T-helper 2 cell treated with Interferon-gamma antibody and Interleukin-4, amounts not matched to agents 5 μg/mL and 100 μg/mL, for 36 hours (primary cell): ENCODE measurements at regions not wholly inside any gene's neighbourhood (a gene's known extent, or its start where the extent isn't known, plus 50 kb on each side); places are given as distances from the start of the nearest gene placed in this dataset.

Experiments
- DNase-seq: peaks from one replicate; pipeline ENCODE4 v3.0.0; 2021; ENCODE audit warnings: low spot score
- H3K27ac Mint-ChIP-seq: one replicate; pipeline ENCODE4 v1.8.0; 2021; ENCODE audit warnings: mild to moderate bottlenecking, mixed read lengths
- H3K27me3 Mint-ChIP-seq: one replicate; pipeline ENCODE4 v1.8.0; 2021; ENCODE audit warnings: low read depth, mixed read lengths
- H3K36me3 Mint-ChIP-seq: one replicate; pipeline ENCODE4 v1.8.0; 2021; ENCODE audit warnings: low read depth, mixed read lengths
- H3K4me1 Mint-ChIP-seq: one replicate; pipeline ENCODE4 v1.8.0; 2021; ENCODE audit warnings: low read depth, mixed read lengths
- H3K4me3 Mint-ChIP-seq: one replicate; pipeline ENCODE4 v1.8.0; 2022; ENCODE audit warnings: mild to moderate bottlenecking, moderate library complexity, mixed read lengths
- H3K9me3 Mint-ChIP-seq: one replicate; pipeline ENCODE4 v1.8.0; 2021; ENCODE audit warnings: mixed read lengths

DNA sequence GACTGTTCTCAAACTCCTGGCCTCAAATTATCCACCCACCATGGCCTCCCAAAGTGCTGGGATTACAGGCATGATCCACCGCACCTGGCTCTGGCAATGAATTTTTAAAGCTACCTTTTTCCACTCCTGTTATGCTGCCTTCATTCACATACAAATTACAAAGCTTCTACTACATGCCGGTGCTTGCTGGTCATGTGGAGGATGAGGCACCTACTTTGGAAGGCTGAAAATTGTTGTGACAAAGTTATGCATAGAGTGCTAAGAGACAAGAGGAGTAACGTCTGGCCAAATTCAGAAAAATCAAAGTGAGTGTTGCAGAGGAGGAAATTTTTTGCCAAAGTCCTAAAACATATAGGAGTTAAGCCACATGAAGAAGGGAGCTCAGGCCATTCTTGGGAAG is 191.7 kb upstream of the PPFIA2 start:
- DNase-seq: no peak
- no peak overlapping the region for H3K27ac Mint-ChIP-seq
- no peaks in the 10 kb centered on the region for H3K9me3 Mint-ChIP-seq
- H3K4me3 Mint-ChIP-seq: no peak overlapping the region
- H3K27me3 Mint-ChIP-seq: peaks cover 26% of the 10 kb centered on the region
- no peaks in the 10 kb centered on the region for H3K36me3 Mint-ChIP-seq
- peaks cover 8% of the 10 kb centered on the region for H3K4me1 Mint-ChIP-seq

DNA sequence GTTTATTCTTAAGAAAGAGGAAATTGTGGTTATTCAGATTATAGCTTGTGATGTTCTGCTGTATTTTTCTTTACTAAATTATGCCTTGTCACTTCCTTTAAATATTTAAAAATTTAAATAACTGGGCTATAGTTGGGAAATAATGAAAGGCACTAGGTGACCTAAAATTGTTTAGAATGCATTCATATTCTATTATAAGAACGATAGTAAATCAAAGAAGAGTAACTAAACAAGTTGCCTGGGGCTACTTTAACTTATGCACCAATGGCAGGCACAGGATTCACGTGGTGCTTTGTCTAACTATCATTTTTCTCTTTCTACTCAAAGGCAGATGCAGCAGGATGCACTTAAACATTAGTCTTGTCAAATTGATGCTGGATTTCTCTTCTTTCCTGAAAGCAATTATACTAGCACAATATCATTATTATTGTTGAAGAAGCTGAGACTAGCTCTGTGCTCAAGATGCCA is 190.7 kb upstream of the PPFIA2 start:
- no peak for DNase-seq
- H3K27ac Mint-ChIP-seq: no peak overlapping the region
- H3K36me3 Mint-ChIP-seq: no peaks in the 10 kb centered on the region
- no peaks in the 10 kb centered on the region for H3K9me3 Mint-ChIP-seq
- H3K27me3 Mint-ChIP-seq: peaks cover 27% of the 10 kb centered on the region
- peak overlapping the region; percentile 12 for H3K4me3 Mint-ChIP-seq
- H3K4me1 Mint-ChIP-seq: peaks cover 10% of the 10 kb centered on the region

- no peak for DNase-seq
- Mint-ChIP-seq H3K27me3 (peaks cover 31% of the 10 kb centered on the region), H3K4me1 (peaks cover 13% of the 10 kb centered on the region), H3K27ac (no peak overlapping the region), H3K36me3 (no peaks in the 10 kb centered on the region), H3K9me3 (no peaks in the 10 kb centered on the region), H3K4me3 (no peak overlapping the region)
These were observed 190.3 kb upstream of the PPFIA2 start for GRCh38 chr12:81949416-81949815.

DNA sequence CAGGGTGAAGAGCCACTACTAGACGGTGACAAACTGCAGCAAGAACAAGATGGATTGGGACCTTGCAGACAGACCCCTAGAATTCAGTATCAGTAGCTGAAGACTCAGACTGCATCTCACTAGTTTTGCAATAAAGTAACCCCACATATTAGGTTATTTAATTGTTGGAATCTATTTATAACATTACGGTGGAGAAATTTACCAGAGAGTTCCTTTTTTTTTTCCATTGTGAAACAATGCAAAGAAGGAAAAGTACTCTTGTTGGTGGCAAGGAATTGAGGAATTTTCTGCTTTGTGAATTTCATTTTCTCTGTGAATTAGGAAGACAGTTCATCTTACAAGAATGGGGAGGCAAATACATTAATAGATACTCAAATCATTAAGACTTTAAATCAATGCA is 185.7 kb upstream of the PPFIA2 start:
- Mint-ChIP-seq H3K27me3 (peaks cover 15% of the 10 kb centered on the region), H3K4me1 (peaks cover 26% of the 10 kb centered on the region), H3K9me3 (peaks cover 2% of the 10 kb centered on the region), H3K36me3 (peaks cover 4% of the 10 kb centered on the region), H3K27ac (no peak overlapping the region), H3K4me3 (no peak overlapping the region)
- DNase-seq: no peak

GRCh38 chr12:81942594-81942993 is 183.4 kb upstream of the PPFIA2 start:
- Mint-ChIP-seq H3K4me1 (peaks cover 25% of the 10 kb centered on the region), H3K36me3 (peaks cover 4% of the 10 kb centered on the region), H3K4me3 (peak overlapping the region; percentile 63), H3K27ac (peak overlapping the region; percentile 48), H3K27me3 (peaks cover 9% of the 10 kb centered on the region), H3K9me3 (peaks cover 9% of the 10 kb centered on the region)
- no peak for DNase-seq

DNA sequence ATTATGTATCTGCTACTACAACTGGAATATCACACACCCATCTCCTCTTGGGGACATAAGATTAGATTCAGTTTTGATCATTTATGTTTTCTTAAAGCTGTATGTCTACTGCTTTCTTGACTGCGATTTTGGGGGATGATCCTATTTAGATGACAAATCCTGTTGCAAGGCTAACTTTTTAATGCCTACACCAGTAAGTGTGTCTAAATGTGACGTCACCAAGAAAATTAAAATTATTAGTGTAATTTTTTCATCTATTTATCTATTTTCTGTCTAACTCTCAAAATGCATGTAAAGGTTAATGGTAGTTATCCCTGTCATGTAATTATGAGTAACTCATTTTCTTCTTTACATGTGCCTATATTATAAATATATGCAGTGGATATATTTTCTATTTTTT is 170.9 kb upstream of the PPFIA2 start:
- H3K27me3 Mint-ChIP-seq: peaks cover 2% of the 10 kb centered on the region

GRCh38 chr12:81896771-81897170 is 137.6 kb upstream of the PPFIA2 start:
- H3K27me3 Mint-ChIP-seq: no peaks in the 10 kb centered on the region
- peaks cover 33% of the 10 kb centered on the region for H3K9me3 Mint-ChIP-seq
- DNase-seq: no peak
- H3K27ac Mint-ChIP-seq: no peak overlapping the region
- H3K4me1 Mint-ChIP-seq: no peaks in the 10 kb centered on the region
- H3K36me3 Mint-ChIP-seq: no peaks in the 10 kb centered on the region
- no peak overlapping the region for H3K4me3 Mint-ChIP-seq

More for the DNA sequence above, 170.9 kb upstream of the PPFIA2 start:
- Mint-ChIP-seq H3K27ac (no peak overlapping the region), H3K4me1 (no peaks in the 10 kb centered on the region), H3K9me3 (peaks cover 3% of the 10 kb centered on the region), H3K4me3 (no peak overlapping the region), H3K36me3 (no peaks in the 10 kb centered on the region)
- no peak for DNase-seq

- Mint-ChIP-seq H3K9me3 (peaks cover 4% of the 10 kb centered on the region), H3K4me1 (no peaks in the 10 kb centered on the region), H3K27me3 (no peaks in the 10 kb centered on the region), H3K4me3 (no peak overlapping the region), H3K36me3 (no peaks in the 10 kb centered on the region), H3K27ac (no peak overlapping the region)
- DNase-seq: no peak
These were observed 129.8 kb upstream of the PPFIA2 start for GRCh38 chr12:81888961-81889360.

GRCh38 chr12:81888106-81888740 is 129.1 kb upstream of the PPFIA2 start:
- H3K4me1 Mint-ChIP-seq: no peaks in the 10 kb centered on the region
- DNase-seq: no peak
- H3K4me3 Mint-ChIP-seq: no peak overlapping the region
- H3K9me3 Mint-ChIP-seq: peaks cover 4% of the 10 kb centered on the region
- H3K27ac Mint-ChIP-seq: no peak overlapping the region
- H3K27me3 Mint-ChIP-seq: no peaks in the 10 kb centered on the region
- no peaks in the 10 kb centered on the region for H3K36me3 Mint-ChIP-seq

- Mint-ChIP-seq H3K9me3 (no peaks in the 10 kb centered on the region), H3K27ac (no peak overlapping the region)
These were observed 115.4 kb upstream of the PPFIA2 start for GRCh38 chr12:81874586-81874985.

GRCh38 chr12:81874166-81874565 is 115.0 kb upstream of the PPFIA2 start:
- no peaks in the 10 kb centered on the region for H3K36me3 Mint-ChIP-seq
- H3K9me3 Mint-ChIP-seq: no peaks in the 10 kb centered on the region
- DNase-seq: no peak
- H3K27me3 Mint-ChIP-seq: peaks cover 2% of the 10 kb centered on the region
- no peak overlapping the region for H3K4me3 Mint-ChIP-seq
- no peak overlapping the region for H3K27ac Mint-ChIP-seq
- no peaks in the 10 kb centered on the region for H3K4me1 Mint-ChIP-seq

More at GRCh38 chr12:81874586-81874985, 115.4 kb upstream of the PPFIA2 start:
- H3K4me3 Mint-ChIP-seq: no peak overlapping the region
- DNase-seq: no peak
- no peaks in the 10 kb centered on the region for H3K4me1 Mint-ChIP-seq
- no peaks in the 10 kb centered on the region for H3K36me3 Mint-ChIP-seq
- H3K27me3 Mint-ChIP-seq: peaks cover 2% of the 10 kb centered on the region

DNA sequence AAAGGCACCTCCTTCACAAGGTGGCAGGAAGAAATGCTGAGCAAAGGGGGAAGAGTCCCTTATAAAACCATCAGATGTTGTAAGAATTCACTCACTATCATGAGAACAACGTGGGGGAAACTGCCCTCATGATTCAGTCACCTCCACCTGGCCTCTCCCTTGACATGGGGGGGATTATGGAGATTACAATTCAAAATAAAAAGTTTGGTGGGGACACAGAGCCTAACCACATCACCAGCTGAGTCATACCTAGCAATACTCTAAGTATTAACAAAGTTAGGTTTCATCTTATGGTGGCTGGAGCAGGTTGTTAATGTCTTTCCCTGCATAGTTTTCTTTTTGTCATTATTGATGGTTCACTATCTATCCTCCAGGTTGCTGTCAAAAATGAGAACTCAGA is 113.2 kb upstream of the PPFIA2 start:
- no peak overlapping the region for H3K27ac Mint-ChIP-seq
- peaks cover 2% of the 10 kb centered on the region for H3K27me3 Mint-ChIP-seq
- H3K4me1 Mint-ChIP-seq: no peaks in the 10 kb centered on the region
- no peak overlapping the region for H3K4me3 Mint-ChIP-seq
- H3K36me3 Mint-ChIP-seq: no peaks in the 10 kb centered on the region
- no peak for DNase-seq
- H3K9me3 Mint-ChIP-seq: no peaks in the 10 kb centered on the region

GRCh38 chr12:81866081-81866480 is 106.9 kb upstream of the PPFIA2 start:
- Mint-ChIP-seq H3K27ac (no peak overlapping the region), H3K9me3 (no peaks in the 10 kb centered on the region), H3K4me3 (no peak overlapping the region), H3K4me1 (no peaks in the 10 kb centered on the region), H3K36me3 (no peaks in the 10 kb centered on the region), H3K27me3 (no peaks in the 10 kb centered on the region)
- DNase-seq: no peak

- Mint-ChIP-seq H3K36me3 (no peaks in the 10 kb centered on the region), H3K4me3 (no peak overlapping the region), H3K9me3 (no peaks in the 10 kb centered on the region), H3K4me1 (no peaks in the 10 kb centered on the region), H3K27me3 (no peaks in the 10 kb centered on the region), H3K27ac (no peak overlapping the region)
- DNase-seq: no peak
These were observed 104.3 kb upstream of the PPFIA2 start for GRCh38 chr12:81863406-81863805.

GRCh38 chr12:81859521-81859920 is 100.4 kb upstream of the PPFIA2 start:
- no peak for DNase-seq
- H3K36me3 Mint-ChIP-seq: no peaks in the 10 kb centered on the region
- H3K4me1 Mint-ChIP-seq: no peaks in the 10 kb centered on the region
- no peak overlapping the region for H3K4me3 Mint-ChIP-seq
- no peaks in the 10 kb centered on the region for H3K27me3 Mint-ChIP-seq
- H3K27ac Mint-ChIP-seq: no peak overlapping the region
- H3K9me3 Mint-ChIP-seq: no peaks in the 10 kb centered on the region
